Hepatocyte (in vitro differentiated cells): ENCODE measurements at regions not wholly inside any gene's neighbourhood (a gene's known extent, or its start where the extent isn't known, plus 50 kb on each side); places are given as distances from the start of the nearest gene placed in this dataset.

Source experiments
- CTCF ChIP-seq: fragments of 200-600 bp; sonication (generic); IDR thresholded peaks from 2 replicates; pipeline ENCODE4 v1.5.1; 2016; ENCODE audit warnings: antibody characterized with exemption, mild to moderate bottlenecking; ENCODE audit not compliant: poor library complexity
- EZH2 ChIP-seq: fragments of 200-600 bp; sonication (generic); IDR thresholded peaks from 2 replicates; pipeline ENCODE4 v1.6.1; 2016; ENCODE audit warnings: antibody characterized with exemption, mild to moderate bottlenecking, borderline replicate concordance

- TF ChIP-seq EZH2: no peak
- no peak for TF ChIP-seq CTCF
Observed at GRCh38 chr10:28975891-28976531, 298.7 kb downstream of the BAMBI start.
